WI38 (cell line): ENCODE measurements at regions not wholly inside any gene's neighbourhood (a gene's known extent, or its start where the extent isn't known, plus 50 kb on each side); places are given as distances from the start of the nearest gene placed in this dataset.

ENCODE experiments used
- H3K4me3 ChIP-seq: 2 replicates; pipeline ENCODE4 v1.5.1; 2011; ENCODE audit warnings: low read depth, mild to moderate bottlenecking, control low read depth, low read length
- CTCF ChIP-seq: IDR thresholded peaks from 2 replicates; pipeline ENCODE4 v1.5.1; 2012; ENCODE audit warnings: low read depth, mild to moderate bottlenecking, control low read depth, low read length

GRCh38 chr1:195278644-195279043 lies 1329.6 kb downstream of the KCNT2 start:
- TF ChIP-seq CTCF = no peak
- H3K4me3 ChIP-seq = no peak overlapping the region

GRCh38 chr1:195275710-195276109 lies 1332.5 kb downstream of the KCNT2 start:
- TF ChIP-seq CTCF = no peak
- no peak overlapping the region for H3K4me3 ChIP-seq

- no peak overlapping the region for H3K4me3 ChIP-seq
- TF ChIP-seq CTCF = no peak
Observed at GRCh38 chr1:195251900-195252299, 1356.3 kb downstream of the KCNT2 start.

GRCh38 chr1:195243492-195243891 lies 1364.7 kb downstream of the KCNT2 start:
- H3K4me3 ChIP-seq = no peak overlapping the region
- no peak for TF ChIP-seq CTCF

GRCh38 chr1:195241066-195241465 lies 1367.2 kb downstream of the KCNT2 start:
- no peak overlapping the region for H3K4me3 ChIP-seq
- TF ChIP-seq CTCF = no peak

- H3K4me3 ChIP-seq = no peak overlapping the region
- no peak for TF ChIP-seq CTCF
Observed at GRCh38 chr1:195238313-195238712, 1369.9 kb downstream of the KCNT2 start.

- TF ChIP-seq CTCF = no peak
- H3K4me3 ChIP-seq = no peak overlapping the region
Observed at GRCh38 chr1:195236991-195237889, 1371.0 kb downstream of the KCNT2 start.
